RKO (cell line): ENCODE measurements at regions not wholly inside any gene's neighbourhood (a gene's known extent, or its start where the extent isn't known, plus 50 kb on each side); places are given as distances from the start of the nearest gene placed in this dataset.
"Not testable (repeated sequence)": the region's sequence is repeated elsewhere in the genome, so short reads cannot be mapped to it uniquely, and the experiment has no call there.

Experiments used
- DNase-seq: peaks from one replicate; pipeline ENCODE4 v3.0.0-alpha.2; 2016; ENCODE audit warnings: low spot score

DNA sequence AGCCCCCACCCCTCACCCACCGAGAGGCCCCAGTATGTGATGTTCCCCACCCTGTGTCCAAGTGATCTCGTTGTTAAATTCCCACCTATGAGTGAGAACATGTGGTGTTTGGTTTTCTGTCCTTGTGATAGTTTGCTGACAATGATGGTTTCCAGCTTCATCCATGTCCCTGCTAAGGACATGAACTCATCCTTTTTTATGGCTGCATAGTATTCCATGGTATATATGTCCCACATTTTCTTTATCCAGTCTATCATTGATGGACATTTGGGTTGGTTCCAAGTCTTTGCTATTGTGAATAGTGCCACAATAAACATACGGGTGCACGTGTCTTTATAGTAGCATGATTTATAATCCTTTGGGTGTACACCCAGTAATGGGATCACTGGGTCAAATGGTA lies 79.2 kb downstream of the PXDC1 start:
- DNase-seq: not testable (repeated sequence)

GRCh38 chr6:3671382-3671781 lies 80.1 kb downstream of the PXDC1 start:
- DNase-seq: no peak

DNA sequence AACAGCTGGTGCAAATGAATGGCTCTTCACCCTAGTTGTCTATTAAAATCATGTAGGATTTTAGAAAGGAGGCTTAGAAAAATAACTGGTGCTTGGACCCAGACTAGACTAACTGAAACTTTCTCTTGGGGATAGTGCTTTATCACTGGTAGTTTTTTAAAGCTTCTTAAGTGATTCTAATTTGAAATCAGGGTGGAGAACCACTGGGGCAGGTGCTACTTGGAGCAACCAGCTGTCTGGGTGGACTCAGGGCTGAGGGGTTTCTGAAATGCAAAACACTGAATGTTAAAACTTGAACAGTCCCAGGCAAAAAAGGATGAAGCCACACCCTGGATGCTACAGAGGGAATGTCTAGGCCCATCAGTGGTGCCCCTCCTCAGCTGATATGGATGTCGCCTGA lies 81.2 kb downstream of the PXDC1 start:
- DNase-seq: no peak

- DNase-seq: no peak
Measured at GRCh38 chr6:3669916-3670315, 81.6 kb downstream of the PXDC1 start.

DNA sequence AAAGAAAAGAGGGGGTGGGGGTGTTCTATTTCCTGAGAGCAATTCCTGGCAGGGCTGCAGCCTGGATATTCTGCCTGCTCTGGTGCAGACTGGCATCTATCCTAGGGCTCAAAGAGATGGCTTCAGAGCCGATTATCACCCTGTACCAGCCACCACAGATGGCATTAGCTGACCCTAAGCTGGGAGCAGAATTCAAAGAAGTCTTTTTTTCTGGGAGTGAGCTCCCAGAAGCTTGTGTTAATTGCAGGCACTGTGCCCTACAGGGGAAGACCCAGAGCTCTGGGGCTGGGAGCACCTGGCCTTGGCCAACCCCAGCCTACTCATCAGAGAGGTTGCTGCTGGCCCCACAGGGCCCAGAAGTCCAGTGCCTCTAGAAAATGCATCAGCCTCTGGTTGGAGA lies 85.9 kb downstream of the PXDC1 start:
- no peak for DNase-seq

DNA sequence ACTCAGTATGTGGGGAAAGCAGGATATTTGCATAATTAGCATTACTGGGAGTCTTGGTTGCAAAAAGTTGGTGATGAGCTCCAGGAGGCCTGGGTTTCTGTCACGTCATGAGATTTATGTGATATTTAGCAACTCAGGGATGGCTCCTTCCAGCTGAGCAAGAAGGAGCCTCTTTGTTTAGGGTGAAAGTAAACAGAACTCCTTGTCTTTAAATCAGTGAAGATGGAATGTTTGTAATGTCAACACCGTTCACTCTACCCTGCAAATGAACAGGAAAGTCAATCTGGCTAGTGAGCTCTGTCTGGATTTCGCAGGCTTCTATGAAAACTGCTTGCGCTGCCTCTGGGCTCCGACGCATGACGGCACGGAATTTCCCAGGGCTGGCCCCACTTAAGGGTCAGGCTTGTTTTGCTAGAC lies 86.9 kb downstream of the PXDC1 start:
- DNase-seq: no peak

- DNase-seq: no peak
Measured at GRCh38 chr6:3663811-3664210, 87.7 kb downstream of the PXDC1 start.

GRCh38 chr6:3663081-3663480 lies 88.4 kb downstream of the PXDC1 start:
- no peak for DNase-seq

- no peak for DNase-seq
Measured at GRCh38 chr6:3661390-3661789, 90.1 kb downstream of the PXDC1 start.

DNA sequence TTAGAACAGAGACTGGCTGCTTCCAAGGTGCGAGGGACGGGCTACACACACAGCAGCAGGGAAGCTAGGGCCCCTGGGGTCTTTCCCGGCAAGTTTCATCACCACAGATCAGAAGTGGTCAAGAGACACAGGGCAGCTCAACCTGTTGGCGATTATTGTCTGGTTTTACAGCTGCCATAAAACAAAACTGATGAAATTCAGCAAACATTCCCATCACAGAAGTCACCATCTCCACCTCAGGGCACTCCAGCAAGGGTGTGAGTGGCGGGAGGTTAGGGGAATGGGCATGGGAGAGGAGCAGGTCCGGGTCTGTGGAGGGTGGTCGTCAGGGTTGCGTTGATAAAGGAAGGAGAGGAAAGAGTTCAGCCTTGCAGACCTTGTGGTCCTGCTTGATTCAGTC lies 91.0 kb downstream of the PXDC1 start:
- DNase-seq: no peak

DNA sequence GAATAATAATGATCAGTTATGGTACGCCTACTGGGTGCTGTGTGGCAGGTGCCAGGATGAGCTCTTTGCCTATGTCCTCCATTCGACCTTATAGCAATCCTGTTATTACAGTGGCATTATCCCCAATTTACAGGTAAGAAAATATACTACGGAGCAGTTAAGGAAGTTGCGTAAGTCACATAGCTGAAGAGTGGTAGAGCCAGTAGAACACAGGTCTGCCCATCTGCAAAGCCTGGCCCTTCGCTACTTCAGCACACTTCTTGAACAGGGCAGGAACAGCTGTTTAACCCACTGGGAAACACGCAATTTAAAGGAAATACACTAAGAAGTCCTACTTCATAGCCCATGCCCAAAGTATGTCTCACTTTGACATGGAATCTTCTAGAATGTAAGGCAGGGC lies 91.8 kb downstream of the PXDC1 start:
- no peak for DNase-seq

DNA sequence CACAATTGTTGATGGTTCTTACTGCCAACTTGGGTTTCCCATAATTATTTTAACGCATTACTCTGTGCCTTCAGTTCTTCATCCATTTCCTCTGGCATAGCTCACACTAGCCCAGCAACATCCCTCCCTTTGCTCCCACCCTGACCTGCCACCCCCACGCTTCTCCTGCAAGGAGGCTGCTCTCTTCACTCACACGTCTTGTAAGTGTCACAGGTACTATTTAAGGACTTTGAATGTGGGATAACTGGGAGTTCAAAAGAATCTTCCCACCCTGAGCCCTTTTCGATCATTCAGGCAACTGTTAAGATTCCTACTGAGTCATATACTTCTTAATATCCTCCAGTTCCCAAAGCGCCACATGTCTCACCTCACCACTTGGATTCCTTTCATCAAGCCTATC lies 95.4 kb downstream of the PXDC1 start:
- DNase-seq: no peak

- no peak for DNase-seq
Measured at GRCh38 chr6:3654898-3655297, 96.6 kb downstream of the PXDC1 start.

DNA sequence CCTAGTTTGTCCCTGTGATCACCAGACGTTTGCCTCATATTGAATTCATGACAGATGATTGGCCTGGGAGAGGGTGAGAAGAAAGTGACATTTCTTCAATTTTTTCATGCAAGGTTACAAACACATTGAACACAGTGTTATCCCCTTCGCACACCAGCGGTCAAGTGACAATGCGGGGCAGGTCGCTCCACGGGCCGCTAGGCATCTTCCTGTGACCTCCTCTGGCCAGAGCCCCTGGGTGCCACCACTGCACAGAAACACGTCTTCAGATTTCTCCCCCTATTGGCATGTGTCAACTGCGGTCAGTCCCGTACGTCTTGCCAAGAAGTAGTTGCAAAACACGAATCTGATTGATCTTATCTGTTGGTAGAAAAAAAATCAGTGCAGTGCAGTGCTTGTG lies 97.1 kb downstream of the PXDC1 start:
- no peak for DNase-seq

- no peak for DNase-seq
Measured at GRCh38 chr6:3653528-3654070, 97.9 kb downstream of the PXDC1 start.

DNA sequence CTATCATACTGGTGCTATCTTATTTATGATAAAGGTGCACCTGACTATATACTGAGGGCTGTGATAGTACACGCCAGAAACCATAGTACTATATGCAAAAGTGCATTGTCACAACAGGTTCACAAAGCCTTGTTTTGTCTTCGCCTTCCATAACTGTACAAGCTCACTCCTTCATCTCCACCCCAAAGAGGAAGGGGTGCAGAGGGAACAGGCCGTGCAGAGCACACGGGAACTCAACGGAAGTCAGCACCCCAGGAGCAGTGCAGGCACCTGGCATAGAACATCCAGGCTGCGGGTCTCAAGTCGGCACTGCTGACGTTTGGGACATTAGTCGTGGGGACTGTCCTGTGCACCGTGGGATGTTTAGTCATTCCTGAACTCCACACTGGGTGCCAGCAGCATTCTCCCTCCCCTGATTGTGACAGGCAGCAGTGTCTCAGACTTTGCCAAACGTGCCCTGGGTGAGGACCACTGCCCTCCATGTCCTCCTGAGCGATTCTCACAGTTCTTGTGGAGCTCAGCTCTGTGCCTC lies 99.7 kb downstream of the PXDC1 start:
- no peak for DNase-seq

DNA sequence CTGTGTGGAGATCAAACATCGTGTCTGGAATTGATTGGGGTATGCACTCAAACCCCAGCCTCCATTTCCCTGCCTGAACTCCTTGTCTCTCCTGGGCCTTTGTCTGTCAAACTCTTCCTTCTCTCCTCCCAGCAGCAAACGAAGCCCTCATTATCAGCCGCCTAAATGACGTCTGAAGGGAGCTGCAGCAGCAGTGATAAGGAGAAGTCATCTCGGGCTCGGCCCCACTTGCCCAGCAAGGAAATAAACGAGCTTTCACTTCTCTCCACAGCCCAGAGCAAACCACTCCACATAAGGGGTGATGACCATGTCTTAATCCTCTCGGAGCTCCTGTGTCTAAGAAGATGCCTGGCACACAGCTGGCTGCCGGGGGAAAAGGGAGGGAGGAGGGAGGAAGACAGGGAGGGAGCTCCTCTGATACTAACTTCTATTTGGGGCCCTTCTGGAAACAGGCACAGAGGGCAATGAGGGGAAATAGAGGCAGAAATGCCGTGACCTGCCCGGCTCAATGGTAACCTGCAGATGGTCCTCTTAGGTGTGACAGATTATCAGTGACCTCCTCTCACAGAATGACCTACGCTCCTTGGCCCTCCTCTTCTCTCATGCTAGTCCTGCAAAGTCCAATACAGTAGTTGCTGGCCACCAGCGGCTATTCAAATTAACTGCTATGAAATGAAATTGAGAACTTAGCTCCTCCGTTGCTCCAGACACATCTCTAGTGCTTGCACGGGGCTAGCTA lies 100.4 kb downstream of the PXDC1 start:
- DNase-seq: no peak

DNA sequence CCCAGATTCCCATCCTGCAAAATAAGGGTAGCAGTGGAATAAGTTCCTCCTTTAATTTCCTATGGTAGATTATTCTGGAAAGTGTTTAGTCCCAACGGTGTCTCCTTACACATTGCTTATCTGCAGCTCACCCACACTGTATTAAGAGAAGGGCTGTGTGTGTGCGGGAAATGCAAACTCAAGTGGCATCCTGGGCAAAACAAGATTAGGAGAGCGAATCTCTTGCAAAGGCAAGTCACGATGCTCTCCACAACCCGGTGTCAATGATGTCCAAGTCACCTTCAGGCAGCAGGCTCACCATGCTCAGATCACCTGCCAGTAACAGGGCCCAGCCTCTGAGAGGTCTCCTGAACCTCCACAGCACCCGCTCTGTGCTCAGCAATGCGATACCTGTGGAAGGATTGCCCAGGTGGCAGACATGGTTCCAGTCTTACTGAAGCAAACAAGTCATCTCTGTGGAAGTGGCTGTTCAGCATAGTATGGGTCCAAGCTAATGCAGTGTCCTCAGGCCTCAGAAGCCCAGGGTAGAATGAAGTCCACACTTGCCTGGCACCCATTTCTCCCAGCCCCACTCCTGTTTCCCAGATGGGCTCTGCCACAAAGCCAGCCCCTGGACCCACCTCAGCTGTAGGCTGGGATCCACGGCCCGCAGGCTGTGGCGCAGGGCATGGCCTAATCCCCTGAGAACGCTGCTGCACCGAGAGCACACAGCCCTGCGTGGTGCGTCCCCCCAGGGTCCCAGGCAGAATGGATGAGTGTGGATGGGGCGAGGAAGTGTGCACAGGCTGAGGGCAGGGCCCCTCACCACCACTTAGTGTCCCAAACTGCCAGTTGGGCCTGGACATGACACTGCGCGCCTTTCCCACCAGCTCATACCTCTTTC lies 101.2 kb downstream of the PXDC1 start:
- no peak for DNase-seq

DNA sequence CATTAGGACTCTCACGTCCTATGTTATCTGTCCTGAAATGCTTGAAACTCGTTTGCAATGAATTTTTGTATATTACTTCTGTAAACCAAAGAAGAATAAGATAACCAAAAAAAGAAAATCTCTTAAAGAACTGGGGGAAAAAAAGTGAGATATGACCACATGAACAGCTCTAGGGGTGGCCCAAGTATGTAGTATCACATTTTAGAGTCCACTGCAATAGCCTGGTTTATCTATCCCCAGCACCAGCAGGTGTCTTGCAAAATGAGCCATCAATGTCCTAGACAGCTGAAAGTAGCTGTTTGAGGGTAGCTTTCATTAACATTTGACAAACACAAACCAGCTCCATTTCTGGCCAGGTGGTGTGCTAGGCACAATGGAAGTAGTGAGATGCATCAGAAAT lies 102.8 kb downstream of the PXDC1 start:
- DNase-seq: no peak

DNA sequence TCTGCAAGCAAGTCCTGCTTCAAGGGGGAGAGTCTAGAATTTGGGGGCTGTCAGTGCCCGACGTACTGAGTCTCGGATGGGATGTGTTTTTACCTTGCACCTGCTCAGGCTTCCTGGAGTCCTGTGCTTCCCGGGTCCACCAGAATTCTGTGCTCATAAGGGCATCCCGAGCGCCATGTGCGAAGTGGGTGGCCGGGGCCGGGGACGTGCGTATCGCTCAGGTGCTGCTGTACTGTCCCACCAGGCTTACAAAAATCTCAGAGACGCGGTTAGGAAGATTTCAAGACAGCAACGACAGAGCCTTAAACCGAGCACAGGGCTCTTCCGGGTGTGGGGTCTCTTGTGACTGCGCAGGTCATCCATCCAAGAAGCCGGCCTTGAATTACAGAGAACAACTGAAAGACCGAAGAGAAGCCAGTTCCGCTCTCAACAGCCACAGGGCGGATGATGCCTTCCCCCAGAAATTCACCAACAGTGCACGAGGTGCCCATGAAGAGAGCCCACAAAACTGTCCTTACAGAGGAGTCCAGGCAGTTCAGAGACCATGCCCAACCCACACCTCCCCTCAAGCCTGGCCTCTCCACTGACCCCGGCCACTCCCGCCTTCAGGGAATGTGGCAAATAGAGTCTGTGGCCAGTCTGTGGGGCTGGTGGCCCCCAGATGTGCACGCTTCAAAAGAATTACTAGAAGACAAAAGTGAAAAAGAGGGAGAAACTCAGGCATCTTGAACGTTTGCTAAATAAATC lies 104.7 kb downstream of the PXDC1 start:
- no peak for DNase-seq

GRCh38 chr6:3644739-3645012 lies 106.8 kb downstream of the PXDC1 start:
- no peak for DNase-seq

DNA sequence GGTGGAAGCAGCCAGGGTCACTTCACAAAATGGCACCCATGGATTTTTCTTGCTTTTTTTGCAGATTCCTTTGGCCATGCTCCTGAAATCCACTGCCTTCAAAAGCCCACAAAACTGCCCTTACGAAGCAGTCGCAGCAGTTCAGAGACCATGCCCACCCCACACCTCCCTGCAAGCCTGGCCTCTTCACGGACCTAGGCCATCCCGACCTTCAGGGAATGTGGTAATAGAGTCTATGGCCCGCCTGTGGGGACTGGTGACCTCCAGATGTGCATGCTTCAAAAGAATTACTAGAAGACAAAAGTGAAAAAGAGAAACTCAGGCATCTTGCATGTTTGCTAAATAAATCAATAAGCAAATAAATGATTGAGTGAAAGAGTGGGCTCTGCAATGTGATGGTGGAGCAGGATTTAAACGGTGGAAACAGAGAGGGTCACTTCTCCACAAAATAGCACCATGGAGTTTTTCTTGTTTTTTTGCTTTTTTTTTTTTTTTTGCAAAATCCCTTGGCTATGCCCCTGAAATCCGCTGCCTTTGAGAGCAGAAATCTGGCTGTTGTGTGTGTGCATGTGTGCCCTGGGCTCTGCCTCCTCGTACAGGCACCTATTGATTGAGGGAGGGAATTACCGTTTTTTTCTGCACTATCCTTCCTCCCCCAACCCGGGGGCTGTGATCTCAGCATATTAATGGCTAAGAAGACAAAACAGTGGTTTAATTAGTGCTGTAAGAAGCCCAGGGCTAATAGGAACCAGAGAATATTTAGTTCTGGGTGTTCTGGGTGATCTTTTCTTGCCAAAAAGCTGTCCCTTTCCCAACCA lies 107.4 kb downstream of the PXDC1 start:
- no peak for DNase-seq
